Endothelial cell of umbilical vein (primary cell): ENCODE measurements at regions not wholly inside any gene's neighbourhood (a gene's known extent, or its start where the extent isn't known, plus 50 kb on each side); places are given as distances from the start of the nearest gene placed in this dataset.

Experiments
- BruUV-seq: library from RNA; stranded (reverse); fragments of 400-500 nt; replicated peaks from 2 replicates; lab custom pipeline; 2021; lab: Mats Ljungman, UMichigan
- CTCF ChIA-PET: fragments of 300-600, 350-600 bp; sonication (Branson Sonifier 250); formaldehyde crosslinking; loops from one replicate; lab custom pipeline; 2021; ENCODE audit warnings: antibody characterized with exemption, inconsistent platforms; lab: Charles Lee
- POLR2A ChIA-PET: fragments of 300-600, 350-600 bp; sonication (Branson Sonifier 250); formaldehyde crosslinking; loops from one replicate; lab custom pipeline; 2021; ENCODE audit warnings: antibody characterized with exemption, inconsistent platforms; lab: Charles Lee
- DNase-seq: peaks from one replicate; pipeline ENCODE4 v3.0.0-alpha.2; 2011; ENCODE audit warnings: low read depth, low spot score
- FAIRE-seq: peaks from 2 replicates; lab custom pipeline; 2011; peaks lifted over from hg19 to GRCh38; lab: Jason Lieb, UNC
- H2AFZ ChIP-seq: 2 replicates; pipeline ENCODE4 v1.6.0; 2012; ENCODE audit warnings: low read depth, low read length, control low read depth, inconsistent platforms
- H3K27ac ChIP-seq: 2 replicates; pipeline ENCODE4 v1.5.1; 2011; ENCODE audit warnings: low read depth, mild to moderate bottlenecking, control low read depth, low read length, moderate library complexity; ENCODE audit not compliant: insufficient read depth
- H3K27me3 ChIP-seq, 2 experiments: 2 replicates each; pipeline versions ENCODE4 v1.6.0 to v1.6.1; 2011; ENCODE audit warnings: low read length in 2 of 2, mixed read lengths in 1 of 2; ENCODE audit not compliant: control insufficient read depth in 2 of 2, insufficient read depth in 2 of 2
- H3K36me3 ChIP-seq, 2 experiments: 2 replicates in 1 of 2; 3 replicates in 1 of 2; pipeline ENCODE4 v1.5.1; 2011; ENCODE audit warnings: low read length in 2 of 2, mild to moderate bottlenecking in 1 of 2, moderate library complexity in 1 of 2; ENCODE audit not compliant: control insufficient read depth in 2 of 2, insufficient read depth in 2 of 2; ENCODE audit errors: extremely low read depth in 1 of 2
- H3K4me1 ChIP-seq: 3 replicates; pipeline ENCODE4 v1.5.1; 2011; ENCODE audit warnings: mild to moderate bottlenecking, low read length; ENCODE audit not compliant: control insufficient read depth, insufficient read depth; ENCODE audit errors: extremely low read depth
- H3K4me2 ChIP-seq: 2 replicates; pipeline ENCODE4 v1.6.1; 2011; ENCODE audit warnings: low read length, control low read depth, mixed read lengths; ENCODE audit not compliant: insufficient read depth
- H3K4me3 ChIP-seq, 3 experiments: fragments of 200-600 bp in 1 of 3; sonication (generic), shearing (Covaris generic) in 1 of 3; replicated peaks in 1 of 3; 2 replicates each; pipeline ENCODE4 v1.5.1; 2011 to 2016; ENCODE audit warnings: control low read depth in 3 of 3, low read length in 3 of 3, mild to moderate bottlenecking in 2 of 3, inconsistent platforms in 1 of 3, low read depth in 1 of 3, moderate library complexity in 1 of 3; ENCODE audit not compliant: insufficient read depth in 1 of 3
- H3K79me2 ChIP-seq: 2 replicates; pipeline ENCODE4 v1.6.0; 2012; ENCODE audit warnings: low read length, inconsistent platforms; ENCODE audit not compliant: control insufficient read depth, insufficient read depth
- H3K9ac ChIP-seq: replicated peaks from 2 replicates; pipeline ENCODE3; 2011; ENCODE audit warnings: low read length, control low read depth; ENCODE audit not compliant: insufficient read depth; ENCODE audit errors: extremely low read depth
- H3K9me1 ChIP-seq: replicated peaks from 3 replicates; pipeline ENCODE4 v1.6.0; 2011; ENCODE audit warnings: mild to moderate bottlenecking, low read length; ENCODE audit not compliant: control insufficient read depth, insufficient read depth; ENCODE audit errors: extremely low read depth
- H3K9me3 ChIP-seq: replicated peaks from 2 replicates; pipeline ENCODE4 v1.5.1; 2012; ENCODE audit warnings: low read length, inconsistent platforms; ENCODE audit not compliant: control insufficient read depth, insufficient read depth
- H4K20me1 ChIP-seq: replicated peaks from 2 replicates; pipeline ENCODE3; 2011; ENCODE audit warnings: mild to moderate bottlenecking, low read length; ENCODE audit not compliant: control insufficient read depth, insufficient read depth; ENCODE audit errors: extremely low read depth
- GATA2 ChIP-seq: IDR thresholded peaks from 2 replicates; pipeline ENCODE4 v1.7.0; 2011; ENCODE audit warnings: low read depth, mild to moderate bottlenecking, moderate library complexity, mixed read lengths, low read length; ENCODE audit not compliant: insufficient read length, insufficient read depth
- MYC ChIP-seq: IDR thresholded peaks from one replicate; pipeline ENCODE4 v1.6.1; 2011; ENCODE audit warnings: mild to moderate bottlenecking, low read depth, low read length
- dilution Hi-C: fragments of 300-500 bp; cut with MboI; formaldehyde crosslinking; loops from one replicate; pipeline ENCODE4 v1.15.0; 2019; ENCODE audit warnings: low sequenced_read_pairs; ENCODE audit not compliant: extremely low pct_ligation_motif_present
- intact Hi-C: fragments of 100-400 bp; cut with micrococcal nuclease; formaldehyde crosslinking; loops from one replicate; pipeline ENCODE4 v1.10.0; 2022
- TF ChIP-seq, protein P1 (sequence below), 2 donors: IDR thresholded peaks; 1 replicate in 1 of 2; 2 replicates in 1 of 2; pipeline ENCODE4 v1.5.1; 2011; ENCODE audit warnings: low read length in 2 of 2, mild to moderate bottlenecking in 2 of 2, moderate library complexity in 2 of 2, control low read depth in 1 of 2, inconsistent platforms in 1 of 2, low read depth in 1 of 2; ENCODE audit not compliant: insufficient read depth in 1 of 2; ENCODE audit errors: extremely low read depth in 1 of 2
- TF ChIP-seq, protein P2 (sequence below): IDR thresholded peaks from 2 replicates; pipeline ENCODE4 v1.6.1; 2011; ENCODE audit not compliant: insufficient read depth, insufficient read length

DNA sequence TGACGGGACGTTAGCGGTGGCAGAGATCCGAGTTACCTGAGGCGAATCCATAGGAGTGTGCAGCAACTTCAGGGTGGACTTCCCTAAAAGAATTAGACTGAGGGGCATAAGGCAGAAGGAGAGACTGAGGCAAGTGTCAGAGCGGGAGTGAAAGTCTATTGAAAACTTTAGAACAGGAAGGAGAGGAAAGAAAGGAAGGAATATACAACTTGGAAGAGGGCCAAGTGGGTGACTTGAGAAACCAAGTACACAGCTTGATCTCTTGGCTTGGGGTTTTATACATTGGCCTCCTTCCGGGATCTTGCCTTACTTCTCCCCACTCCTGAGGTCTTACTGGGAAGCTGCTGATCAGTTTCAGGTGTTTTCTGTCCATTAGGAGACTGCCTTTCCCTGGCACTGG lies 84.9 kb downstream of the SNX18 start:
- BruUV-seq, result no TSS peak

More for the DNA sequence above, 84.9 kb downstream of the SNX18 start:
- ChIA-PET POLR2A (no interaction called here), CTCF (no interaction called here)
- Histone ChIP-seq H3K9me1 (no peaks in the 10 kb centered on the region), H3K4me3 (no peak overlapping the region), H4K20me1 (no peaks in the 10 kb centered on the region), H2AFZ (no peak overlapping the region), H3K27ac (no peak overlapping the region), H3K9me3 (no peaks in the 10 kb centered on the region), H3K36me3 (no peaks in the 10 kb centered on the region), H3K4me1 (no peaks in the 10 kb centered on the region), H3K9ac (no peak overlapping the region), H3K27me3 (no peaks in the 10 kb centered on the region), H3K79me2 (no peaks in the 10 kb centered on the region), H3K4me2 (no peak overlapping the region)
- DNase-seq (no peak), FAIRE-seq (no peak)
- dilution Hi-C loops, result no loop called here
- intact Hi-C loops, result no loop called here
- TF ChIP-seq, protein P1, sequence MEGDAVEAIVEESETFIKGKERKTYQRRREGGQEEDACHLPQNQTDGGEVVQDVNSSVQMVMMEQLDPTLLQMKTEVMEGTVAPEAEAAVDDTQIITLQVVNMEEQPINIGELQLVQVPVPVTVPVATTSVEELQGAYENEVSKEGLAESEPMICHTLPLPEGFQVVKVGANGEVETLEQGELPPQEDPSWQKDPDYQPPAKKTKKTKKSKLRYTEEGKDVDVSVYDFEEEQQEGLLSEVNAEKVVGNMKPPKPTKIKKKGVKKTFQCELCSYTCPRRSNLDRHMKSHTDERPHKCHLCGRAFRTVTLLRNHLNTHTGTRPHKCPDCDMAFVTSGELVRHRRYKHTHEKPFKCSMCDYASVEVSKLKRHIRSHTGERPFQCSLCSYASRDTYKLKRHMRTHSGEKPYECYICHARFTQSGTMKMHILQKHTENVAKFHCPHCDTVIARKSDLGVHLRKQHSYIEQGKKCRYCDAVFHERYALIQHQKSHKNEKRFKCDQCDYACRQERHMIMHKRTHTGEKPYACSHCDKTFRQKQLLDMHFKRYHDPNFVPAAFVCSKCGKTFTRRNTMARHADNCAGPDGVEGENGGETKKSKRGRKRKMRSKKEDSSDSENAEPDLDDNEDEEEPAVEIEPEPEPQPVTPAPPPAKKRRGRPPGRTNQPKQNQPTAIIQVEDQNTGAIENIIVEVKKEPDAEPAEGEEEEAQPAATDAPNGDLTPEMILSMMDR (IDR thresholded peaks at IDR 0.05; ENCODE audit: extremely low read depth in 1 of 2, insufficient read depth in 1 of 2, low read depth in 1 of 2, low read length in 2 of 2), result no peak
- no peak for TF ChIP-seq GATA2
- TF ChIP-seq, protein P2, sequence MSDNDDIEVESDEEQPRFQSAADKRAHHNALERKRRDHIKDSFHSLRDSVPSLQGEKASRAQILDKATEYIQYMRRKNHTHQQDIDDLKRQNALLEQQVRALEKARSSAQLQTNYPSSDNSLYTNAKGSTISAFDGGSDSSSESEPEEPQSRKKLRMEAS, result no peak
- TF ChIP-seq MYC, result no peak
